ENCODE measurements at regions not wholly inside any gene's neighbourhood (a gene's known extent, or its start where the extent isn't known, plus 50 kb on each side); places are given as distances from the start of the nearest gene placed in this dataset.

GRCh38 chr9:81384911-81385310 is 304.4 kb downstream of the TLE1 start:
- FAIRE-seq = no peak
- CTCF ChIA-PET (ENCODE audit: partially characterized antibody) = no interaction called here
- TF ChIP-seq SUZ12 (IDR thresholded peaks at IDR 0.05; ENCODE audit: low read length) (no peak), SP1 (IDR thresholded peaks at IDR 0.05; ENCODE audit: low read depth, low read length) (no peak), CEBPB (IDR thresholded peaks at IDR 0.05; ENCODE audit: low read depth, low read length) (no peak), EZH2 (IDR thresholded peaks at IDR 0.05; ENCODE audit: low read depth, low read length, severe bottlenecking) (no peak), CTBP2 (IDR thresholded peaks at IDR 0.05; ENCODE audit: borderline replicate concordance, insufficient read depth, insufficient read length, low read length) (no peak), TCF12 (IDR thresholded peaks at IDR 0.05; ENCODE audit: low read depth, low read length) (no peak), ATF2 (IDR thresholded peaks at IDR 0.05; ENCODE audit: low read length) (no peak), ATF3 (IDR thresholded peaks at IDR 0.05; ENCODE audit: insufficient read depth, low read depth, low read length) (no peak), MAFK (IDR thresholded peaks at IDR 0.05; ENCODE audit: low read depth, low read length) (no peak), YY1 (IDR thresholded peaks at IDR 0.05; ENCODE audit: low read depth, low read length) (no peak), HDAC2 (IDR thresholded peaks at IDR 0.05; ENCODE audit: borderline replicate concordance in 1 of 2, low read depth in 2 of 2, low read length in 2 of 2) (no peak), EP300 (IDR thresholded peaks at IDR 0.05; ENCODE audit: borderline replicate concordance in 1 of 2, low read depth in 2 of 2, low read length in 2 of 2) (no peak)

More at GRCh38 chr9:81384911-81385310, 304.4 kb downstream of the TLE1 start:
- Histone ChIP-seq H2BK15ac (ENCODE audit: low read length) (no peak overlapping the region), H2AK5ac (ENCODE audit: low read depth, low read length) (no peak overlapping the region), H4K91ac (replicated peaks; ENCODE audit: insufficient read length, low read length) (no peak overlapping the region), H3K14ac (ENCODE audit: insufficient read length) (no peak overlapping the region), H2BK5ac (ENCODE audit: low read depth, low read length) (no peak overlapping the region), H3K56ac (replicated peaks; ENCODE audit: insufficient read length, low read depth, low read length) (no peak overlapping the region), H3K4me1 (replicated peaks in 1 of 4; ENCODE audit: control insufficient read depth in 3 of 4, insufficient read depth in 4 of 4, low read length in 3 of 4) (peaks cover 0 to 5% (median 1%) of the 10 kb centered on the region in 4 experiments; a peak in 1 of 7 replicates), H3K9ac (replicated peaks in 1 of 4; ENCODE audit: extremely low read depth in 1 of 4, low read depth in 3 of 4, low read length in 3 of 4) (no peak overlapping the region), H4K20me1 (replicated peaks in 1 of 2; ENCODE audit: control insufficient read depth in 1 of 2, insufficient read depth in 2 of 2, low read length in 2 of 2) (no peaks in the 10 kb centered on the region), H4K5ac (ENCODE audit: insufficient read length, low read depth, low read length) (no peak overlapping the region), H2BK12ac (ENCODE audit: low read depth, low read length) (no peak overlapping the region), H3K4me3 (ENCODE audit: extremely low read depth in 1 of 4, insufficient read depth in 2 of 4, low read depth in 3 of 4, low read length in 4 of 4) (no peak overlapping the region), H3K27ac (ENCODE audit: low read depth, low read length) (no peak overlapping the region), H3K18ac (ENCODE audit: extremely low read depth, low read length) (no peak overlapping the region), H3K27me3 (replicated peaks in 1 of 4; ENCODE audit: control insufficient read depth in 3 of 4, extremely low read depth in 1 of 4, insufficient read depth in 3 of 4, low read length in 3 of 4) (no peaks in the 10 kb centered on the region), H3K4me2 (ENCODE audit: insufficient read depth in 1 of 2, low read depth in 2 of 2, low read length in 2 of 2) (no peak overlapping the region), H3K79me2 (ENCODE audit: control insufficient read depth in 1 of 2, insufficient read depth in 2 of 2, low read length in 2 of 2) (no peaks in the 10 kb centered on the region), H3K23ac (ENCODE audit: insufficient read length) (no peak overlapping the region), H3K79me1 (ENCODE audit: low read depth, low read length) (no peaks in the 10 kb centered on the region), H3K4ac (replicated peaks; ENCODE audit: insufficient read length, low read depth, low read length) (no peak overlapping the region), H3K23me2 (ENCODE audit: low read depth, low read length) (no peaks in the 10 kb centered on the region), H3K36me3 (ENCODE audit: control insufficient read depth in 2 of 4, insufficient read depth in 4 of 4, low read length in 3 of 4) (no peaks in the 10 kb centered on the region), H3K9me3 (ENCODE audit: insufficient read depth in 2 of 2, low read depth in 1 of 2, low read length in 1 of 2) (no peaks in the 10 kb centered on the region), H2BK120ac (replicated peaks; ENCODE audit: low read depth, low read length) (no peak overlapping the region), H2BK20ac (ENCODE audit: low read length) (no peak overlapping the region), H4K8ac (ENCODE audit: extremely low read depth, insufficient read depth, low read length) (no peak overlapping the region), H2AFZ (ENCODE audit: low read length) (no peak overlapping the region)
- 70% methylated on average over 3 of the region's 3 CpGs; no CpG with 5 or more reads in 1 of the 2 experiments for WGBS, 2 experiments (ENCODE audit: extremely low coverage in 1 of 2, insufficient coverage in 1 of 2, insufficient read length in 1 of 2, insufficient replicate concordance in 2 of 2, low coverage in 1 of 2, low lambda C conversion rate in 2 of 2, missing lambda C conversion rate in 1 of 2)
- POLR2A ChIA-PET (ENCODE audit: partially characterized antibody) = no interaction called here
- DNase-seq (ENCODE audit: low read depth in 1 of 2, low spot score in 2 of 2) = no peak
